Neuronal stem cell (in vitro differentiated cells): ENCODE measurements at regions not wholly inside any gene's neighbourhood (a gene's known extent, or its start where the extent isn't known, plus 50 kb on each side); places are given as distances from the start of the nearest gene placed in this dataset.

Experiments used
- DNase-seq: peaks from one replicate; pipeline ENCODE4 v3.0.0-alpha.2; 2013; ENCODE audit warnings: low spot score
- H2AFZ ChIP-seq: one replicate; pipeline ENCODE4 v1.6.1; 2013; ENCODE audit warnings: mild to moderate bottlenecking, low read length, inconsistent platforms
- H2AK5ac ChIP-seq: 2 replicates; pipeline ENCODE4 v1.6.1; 2013; ENCODE audit warnings: low read depth, mild to moderate bottlenecking, inconsistent platforms, low read length, moderate library complexity, mixed read lengths
- H2BK120ac ChIP-seq: 2 replicates; pipeline ENCODE4 v1.6.1; 2013; ENCODE audit warnings: low read depth, mild to moderate bottlenecking, inconsistent platforms, low read length, moderate library complexity, mixed read lengths
- H2BK12ac ChIP-seq: one replicate; pipeline ENCODE4 v1.6.1; 2013; ENCODE audit warnings: low read length, inconsistent platforms
- H2BK15ac ChIP-seq: 2 replicates; pipeline ENCODE4 v1.6.1; 2013; ENCODE audit warnings: mild to moderate bottlenecking, low read length, inconsistent platforms, mixed read lengths
- H2BK5ac ChIP-seq: one replicate; pipeline ENCODE4 v1.6.1; 2013; ENCODE audit warnings: inconsistent platforms, mild to moderate bottlenecking, low read length, moderate library complexity
- H3K14ac ChIP-seq: one replicate; pipeline ENCODE4 v1.6.1; 2013; ENCODE audit warnings: low read length, inconsistent platforms
- H3K18ac ChIP-seq: 2 replicates; pipeline ENCODE4 v1.6.1; 2013; ENCODE audit warnings: low read length, inconsistent platforms
- H3K23ac ChIP-seq: 2 replicates; pipeline ENCODE4 v1.6.1; 2013; ENCODE audit warnings: low read depth, mild to moderate bottlenecking, mixed read lengths, low read length, inconsistent platforms; ENCODE audit not compliant: poor library complexity
- H3K27ac ChIP-seq: replicated peaks from 3 replicates; pipeline ENCODE4 v1.5.1; 2013; ENCODE audit warnings: low read length, inconsistent platforms
- H3K27me3 ChIP-seq, 3 experiments: 2 replicates each; pipeline ENCODE4 v1.6.1; 2013; ENCODE audit warnings: low read length in 3 of 3, mild to moderate bottlenecking in 2 of 3, inconsistent platforms in 1 of 3, low read depth in 1 of 3, mixed read lengths in 1 of 3, moderate library complexity in 1 of 3; ENCODE audit not compliant: control insufficient read depth in 3 of 3, insufficient read depth in 3 of 3
- H3K36me3 ChIP-seq, 2 donors: replicated peaks in 1 of 2; 2 replicates each; pipeline ENCODE4 v1.6.1; 2013; ENCODE audit warnings: low read length in 2 of 2; ENCODE audit not compliant: control insufficient read depth in 2 of 2, insufficient read depth in 2 of 2
- H3K4ac ChIP-seq: 2 replicates; pipeline ENCODE4 v1.6.1; 2013; ENCODE audit warnings: inconsistent platforms, mild to moderate bottlenecking, low read length, moderate library complexity
- H3K4me1 ChIP-seq, 2 donors: 1 replicate in 1 of 2; 2 replicates in 1 of 2; pipeline ENCODE4 v1.6.1; 2013; ENCODE audit warnings: low read length in 2 of 2, low read depth in 1 of 2; ENCODE audit not compliant: control insufficient read depth in 2 of 2, insufficient read depth in 1 of 2
- H3K4me2 ChIP-seq: one replicate; pipeline ENCODE4 v1.6.1; 2013; ENCODE audit warnings: mild to moderate bottlenecking, low read length, inconsistent platforms; ENCODE audit not compliant: insufficient read depth, poor library complexity, severe bottlenecking
- H3K4me3 ChIP-seq, 2 donors: 2 replicates each; pipeline ENCODE4 v1.5.1; 2013; ENCODE audit warnings: low read length in 2 of 2, mild to moderate bottlenecking in 2 of 2, inconsistent platforms in 1 of 2, moderate library complexity in 1 of 2
- H3K79me1 ChIP-seq: one replicate; pipeline ENCODE4 v1.6.1; 2013; ENCODE audit warnings: low read depth, mild to moderate bottlenecking, inconsistent platforms, low read length, moderate library complexity
- H3K9ac ChIP-seq: one replicate; pipeline ENCODE4 v1.6.1; 2013; ENCODE audit warnings: mild to moderate bottlenecking, low read depth, low read length, inconsistent platforms; ENCODE audit not compliant: poor library complexity
- H3K9me3 ChIP-seq, 2 donors: replicated peaks in 1 of 2; 2 replicates each; pipeline versions ENCODE3 to v1.6.1; 2013; ENCODE audit warnings: low read length in 2 of 2, mild to moderate bottlenecking in 2 of 2, inconsistent platforms in 1 of 2, low read depth in 1 of 2, mixed read lengths in 1 of 2, moderate library complexity in 1 of 2; ENCODE audit not compliant: control insufficient read depth in 2 of 2, insufficient read depth in 1 of 2
- H4K8ac ChIP-seq: one replicate; pipeline ENCODE4 v1.6.1; 2013; ENCODE audit warnings: low read depth, mild to moderate bottlenecking, inconsistent platforms, low read length, moderate library complexity
- H4K91ac ChIP-seq: one replicate; pipeline ENCODE4 v1.6.1; 2013; ENCODE audit warnings: low read length, low read depth, mild to moderate bottlenecking, inconsistent platforms; ENCODE audit not compliant: poor library complexity
- WGBS, 2 donors: extraction: QIAGEN DNeasy Blood & Tissue Kit; methylation state at CpG; one replicate each; pipeline ENCODE4 v1.1.7; 2013; ENCODE audit warnings: missing lambda C conversion rate in 2 of 2, mixed read lengths in 1 of 2; ENCODE audit not compliant: insufficient read length in 2 of 2, insufficient replicate concordance in 1 of 2; ENCODE audit errors: extremely low coverage in 2 of 2; 5-methylcytosine and 5-hydroxymethylcytosine counted together

DNA sequence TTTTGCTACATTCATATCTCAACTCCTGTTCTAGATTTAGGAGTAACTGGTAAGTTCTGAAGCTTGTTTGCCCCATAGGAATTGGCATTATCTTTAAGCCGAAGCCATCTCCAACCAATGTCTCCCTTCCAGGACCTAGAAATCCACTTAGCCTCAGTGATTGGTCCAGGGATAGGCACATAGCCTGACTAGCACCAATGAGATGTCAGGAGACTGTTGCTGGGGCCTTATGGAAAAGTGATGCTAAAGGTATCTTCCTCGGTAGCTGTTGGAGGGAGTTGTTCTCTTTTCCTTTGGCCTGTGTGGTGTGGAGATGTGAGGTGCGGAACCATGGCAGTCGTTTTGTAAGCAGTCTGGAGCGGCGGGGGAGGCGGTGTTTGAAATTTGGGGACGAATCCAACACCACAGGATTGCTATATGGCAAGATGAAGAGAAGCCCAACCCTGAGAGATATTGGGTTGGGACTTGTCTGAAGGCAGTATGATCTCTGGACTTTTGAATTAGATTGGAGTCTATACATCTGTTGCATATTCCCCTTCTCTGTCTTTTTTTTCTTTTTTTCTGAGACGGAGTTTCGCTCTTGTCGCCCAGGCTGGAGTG, 109.8 kb upstream of the ATP6AP2 start:
- H3K14ac ChIP-seq, result no peak overlapping the region
- DNase-seq, result no peak
- peaks cover 0 to 4% (median 0%) of the 10 kb centered on the region in 3 experiments for H3K27me3 ChIP-seq
- H3K18ac ChIP-seq, result no peak overlapping the region
- no peaks in the 10 kb centered on the region for H3K79me1 ChIP-seq
- H2BK5ac ChIP-seq, result no peak overlapping the region
- no peak overlapping the region for H3K4me2 ChIP-seq
- no peak overlapping the region for H4K8ac ChIP-seq
- no peaks in the 10 kb centered on the region for H3K9me3 ChIP-seq
- H3K4me3 ChIP-seq, result no peak overlapping the region
- no peak overlapping the region for H3K4ac ChIP-seq
- no peak overlapping the region for H3K23ac ChIP-seq
- H3K36me3 ChIP-seq, result no peaks in the 10 kb centered on the region
- H2BK12ac ChIP-seq, result no peak overlapping the region
- WGBS, 2 donors, result no CpG with 5 or more reads among the region's 11 CpGs
- peaks cover 19 to 22% of the 10 kb centered on the region in 2 donors for H3K4me1 ChIP-seq
- no peak overlapping the region for H2AFZ ChIP-seq
- no peak overlapping the region for H2AK5ac ChIP-seq
- H2BK15ac ChIP-seq, result no peak overlapping the region
- H2BK120ac ChIP-seq, result no peak overlapping the region
- H4K91ac ChIP-seq, result no peak overlapping the region
- no peak overlapping the region for H3K9ac ChIP-seq
- H3K27ac ChIP-seq, result no peak overlapping the region

DNA sequence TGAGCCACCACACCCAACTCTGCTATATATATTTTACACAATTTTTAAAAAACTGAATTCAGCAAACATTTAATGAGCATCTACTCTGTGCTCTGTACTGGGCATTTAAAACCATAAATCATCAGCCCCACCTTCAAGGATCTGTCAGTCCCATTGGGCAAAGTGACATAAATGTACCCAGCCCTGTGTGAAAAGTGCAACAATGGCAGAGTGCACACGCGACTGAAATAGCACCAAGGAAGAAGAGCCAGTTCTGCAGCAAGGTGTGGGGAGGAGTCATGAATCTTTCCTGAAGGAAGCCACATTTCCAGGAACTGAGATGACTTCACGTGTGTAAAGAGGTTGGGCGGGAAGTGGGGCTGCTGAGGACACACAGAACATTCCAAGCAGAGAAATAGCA, 111.5 kb upstream of the ATP6AP2 start:
- H2AK5ac ChIP-seq, result no peak overlapping the region

DNA sequence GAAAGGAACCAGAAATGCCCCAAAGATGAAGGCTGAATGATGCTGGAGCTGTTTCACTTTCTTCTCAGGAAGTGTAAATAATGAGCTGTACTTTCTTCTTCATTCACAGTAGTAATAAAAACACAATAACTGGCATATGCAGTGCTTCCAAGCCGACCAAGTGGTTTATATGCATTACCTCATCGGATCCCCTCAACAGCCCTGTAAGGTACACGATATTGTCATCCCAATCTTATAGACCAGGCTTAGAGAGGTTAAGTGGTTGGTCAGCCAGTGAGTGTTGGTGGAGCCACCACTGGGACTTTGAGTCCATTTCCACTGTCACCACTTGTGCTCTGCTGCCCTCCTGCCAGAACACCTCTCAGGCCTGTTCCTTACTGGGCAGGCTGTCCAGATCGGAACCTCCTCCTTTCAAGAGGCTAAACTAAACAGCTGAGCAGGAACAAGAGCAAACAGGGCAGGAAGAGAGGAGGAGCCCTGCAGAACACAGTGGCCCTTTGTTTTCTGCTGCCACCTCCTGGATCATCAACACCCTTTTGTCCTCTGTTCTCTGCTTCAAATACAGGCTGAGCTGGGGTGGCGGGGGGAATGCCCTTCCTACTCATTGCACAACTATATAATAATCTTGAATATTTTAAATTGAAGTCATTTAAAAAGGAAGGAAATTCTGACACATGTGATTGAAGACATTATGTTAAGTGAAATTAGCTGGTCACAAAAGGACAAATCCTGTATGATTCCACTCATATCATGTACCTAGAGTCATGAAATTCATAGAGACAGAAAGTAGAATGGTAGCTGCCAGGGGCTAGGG, 112.5 kb upstream of the ATP6AP2 start:
- no peaks in the 10 kb centered on the region for H3K36me3 ChIP-seq
- H3K9ac ChIP-seq, result no peak overlapping the region
- no peak overlapping the region for H4K8ac ChIP-seq
- no peak overlapping the region for H2BK15ac ChIP-seq
- no peaks in the 10 kb centered on the region for H3K79me1 ChIP-seq
- no peak for DNase-seq
- H3K18ac ChIP-seq, result no peak overlapping the region
- H2BK5ac ChIP-seq, result no peak overlapping the region
- H3K27me3 ChIP-seq, result no peaks in the 10 kb centered on the region
- no peaks in the 10 kb centered on the region for H3K9me3 ChIP-seq
- H2AFZ ChIP-seq, result peak overlapping the region; percentile 74
- H3K23ac ChIP-seq, result no peak overlapping the region
- no peak overlapping the region for H3K4me3 ChIP-seq
- H3K4ac ChIP-seq, result no peak overlapping the region
- no peak overlapping the region for H3K27ac ChIP-seq
- no peak overlapping the region for H3K4me2 ChIP-seq
- no peak overlapping the region for H2BK12ac ChIP-seq
- H3K4me1 ChIP-seq, result peaks cover 6 to 10% of the 10 kb centered on the region in 2 donors
- no peak overlapping the region for H4K91ac ChIP-seq
- H2AK5ac ChIP-seq, result no peak overlapping the region
- WGBS, 2 donors, result no CpG with 5 or more reads among the region's 5 CpGs
- no peak overlapping the region for H2BK120ac ChIP-seq
- H3K14ac ChIP-seq, result no peak overlapping the region

More for the DNA sequence above, 111.5 kb upstream of the ATP6AP2 start:
- H3K36me3 ChIP-seq, result no peaks in the 10 kb centered on the region
- no peak overlapping the region for H2AFZ ChIP-seq
- H3K79me1 ChIP-seq, result no peaks in the 10 kb centered on the region
- no peak overlapping the region for H2BK5ac ChIP-seq
- H3K18ac ChIP-seq, result no peak overlapping the region
- H4K8ac ChIP-seq, result no peak overlapping the region
- peaks cover 12 to 15% of the 10 kb centered on the region in 2 donors for H3K4me1 ChIP-seq
- DNase-seq, result no peak
- no peak overlapping the region for H2BK12ac ChIP-seq
- no peak overlapping the region for H3K27ac ChIP-seq
- H3K23ac ChIP-seq, result no peak overlapping the region
- H3K27me3 ChIP-seq, result no peaks in the 10 kb centered on the region
- H3K9ac ChIP-seq, result no peak overlapping the region
- no peak overlapping the region for H3K4ac ChIP-seq
- H3K4me2 ChIP-seq, result no peak overlapping the region
- no CpG with 5 or more reads among the region's 4 CpGs for WGBS, 2 donors
- no peak overlapping the region for H2BK15ac ChIP-seq
- H4K91ac ChIP-seq, result no peak overlapping the region
- H3K4me3 ChIP-seq, result no peak overlapping the region
- no peaks in the 10 kb centered on the region for H3K9me3 ChIP-seq
- no peak overlapping the region for H2BK120ac ChIP-seq
- H3K14ac ChIP-seq, result no peak overlapping the region

DNA sequence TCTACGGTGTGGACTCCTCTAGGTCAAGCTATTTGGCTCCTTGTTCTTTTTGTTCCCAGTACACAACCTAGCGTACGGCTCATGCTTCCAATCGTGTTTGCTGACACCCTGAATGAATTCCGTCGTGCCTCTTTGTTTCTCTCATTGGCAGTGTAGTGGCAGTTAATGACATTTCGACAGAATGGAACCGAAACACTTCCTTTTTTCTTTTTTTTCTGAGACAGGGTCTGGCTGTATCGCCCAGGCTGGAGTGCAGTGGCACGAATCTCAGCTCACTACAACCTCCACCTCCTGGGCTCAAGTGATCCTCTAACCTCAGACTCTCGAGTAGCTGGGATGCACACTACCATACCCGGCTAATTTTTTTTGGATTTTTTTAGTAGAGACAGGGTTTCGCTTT, 113.3 kb upstream of the ATP6AP2 start:
- H3K9me3 ChIP-seq, result no peaks in the 10 kb centered on the region

More for the DNA sequence above, 113.3 kb upstream of the ATP6AP2 start:
- Histone ChIP-seq H2BK15ac (no peak overlapping the region), H2BK12ac (no peak overlapping the region), H2AFZ (no peak overlapping the region), H2AK5ac (no peak overlapping the region), H3K36me3 (no peaks in the 10 kb centered on the region), H4K8ac (no peak overlapping the region), H3K4ac (no peak overlapping the region), H3K79me1 (no peaks in the 10 kb centered on the region), H3K23ac (no peak overlapping the region), H3K4me2 (no peak overlapping the region), H4K91ac (no peak overlapping the region), H2BK120ac (no peak overlapping the region), H3K27me3 (no peaks in the 10 kb centered on the region), H3K9ac (no peak overlapping the region), H3K4me3 (no peak overlapping the region), H3K27ac (no peak overlapping the region), H3K14ac (no peak overlapping the region), H3K18ac (no peak overlapping the region), H2BK5ac (no peak overlapping the region), H3K4me1 (peaks cover 7 to 8% of the 10 kb centered on the region in 2 donors)
- WGBS, 2 donors, result no CpG with 5 or more reads among the region's 13 CpGs
- no peak for DNase-seq
